VCaP (cell line): ENCODE measurements at regions not wholly inside any gene's neighbourhood (a gene's known extent, or its start where the extent isn't known, plus 50 kb on each side); places are given as distances from the start of the nearest gene placed in this dataset.

Experiments used
- H3K27ac ChIP-seq: fragments of 450-650 bp; 2 replicates; pipeline ENCODE4 v1.5.1; 2017
- TF ChIP-seq, protein P1 (sequence below): fragments of 450-650 bp; conservative IDR thresholded peaks from 2 replicates; pipeline ENCODE4 v1.5.1; 2017; ENCODE audit warnings: mild to moderate bottlenecking, moderate library complexity

DNA sequence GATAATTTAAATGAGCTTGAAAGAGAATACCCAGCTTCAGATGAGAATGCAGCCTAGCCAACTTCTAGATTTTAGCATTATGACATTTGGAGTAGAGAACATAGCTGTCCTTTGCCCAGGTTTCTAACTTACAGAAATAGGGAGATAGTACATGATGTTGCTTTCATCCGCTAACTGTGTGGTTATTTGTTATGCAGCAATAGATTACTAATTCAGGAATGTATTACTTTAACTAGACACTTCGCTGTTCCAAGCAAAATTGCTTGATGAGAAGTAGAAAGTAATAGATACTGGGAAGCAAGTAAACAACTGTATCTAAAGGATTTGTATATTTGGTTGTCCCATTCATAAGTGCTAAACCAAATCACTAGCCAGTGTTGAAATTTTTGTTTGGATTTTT lies 790.9 kb upstream of the PRR20A start:
- TF ChIP-seq, protein P1, sequence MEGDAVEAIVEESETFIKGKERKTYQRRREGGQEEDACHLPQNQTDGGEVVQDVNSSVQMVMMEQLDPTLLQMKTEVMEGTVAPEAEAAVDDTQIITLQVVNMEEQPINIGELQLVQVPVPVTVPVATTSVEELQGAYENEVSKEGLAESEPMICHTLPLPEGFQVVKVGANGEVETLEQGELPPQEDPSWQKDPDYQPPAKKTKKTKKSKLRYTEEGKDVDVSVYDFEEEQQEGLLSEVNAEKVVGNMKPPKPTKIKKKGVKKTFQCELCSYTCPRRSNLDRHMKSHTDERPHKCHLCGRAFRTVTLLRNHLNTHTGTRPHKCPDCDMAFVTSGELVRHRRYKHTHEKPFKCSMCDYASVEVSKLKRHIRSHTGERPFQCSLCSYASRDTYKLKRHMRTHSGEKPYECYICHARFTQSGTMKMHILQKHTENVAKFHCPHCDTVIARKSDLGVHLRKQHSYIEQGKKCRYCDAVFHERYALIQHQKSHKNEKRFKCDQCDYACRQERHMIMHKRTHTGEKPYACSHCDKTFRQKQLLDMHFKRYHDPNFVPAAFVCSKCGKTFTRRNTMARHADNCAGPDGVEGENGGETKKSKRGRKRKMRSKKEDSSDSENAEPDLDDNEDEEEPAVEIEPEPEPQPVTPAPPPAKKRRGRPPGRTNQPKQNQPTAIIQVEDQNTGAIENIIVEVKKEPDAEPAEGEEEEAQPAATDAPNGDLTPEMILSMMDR: no peak
- no peak overlapping the region for H3K27ac ChIP-seq

DNA sequence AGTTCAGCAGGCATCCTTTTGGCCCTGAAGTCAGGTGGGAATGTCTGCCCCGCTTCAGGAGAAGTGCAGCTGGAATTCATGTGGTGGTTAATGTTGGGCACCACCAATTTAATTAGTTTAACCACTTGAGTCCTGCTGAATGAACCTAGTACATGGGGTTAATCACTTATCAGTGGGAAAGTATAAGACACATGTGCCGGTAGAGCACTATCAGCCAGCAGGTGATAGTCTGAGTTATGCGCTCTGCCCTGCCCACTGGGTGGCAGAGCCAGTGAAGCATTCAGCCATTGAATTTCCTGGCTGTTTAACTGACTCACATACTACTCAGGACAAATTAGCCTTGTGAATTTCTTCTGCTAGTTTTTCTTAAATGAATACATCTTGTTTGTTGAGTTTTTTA lies 789.7 kb upstream of the PRR20A start:
- no peak overlapping the region for H3K27ac ChIP-seq
- TF ChIP-seq, protein P1: no peak

DNA sequence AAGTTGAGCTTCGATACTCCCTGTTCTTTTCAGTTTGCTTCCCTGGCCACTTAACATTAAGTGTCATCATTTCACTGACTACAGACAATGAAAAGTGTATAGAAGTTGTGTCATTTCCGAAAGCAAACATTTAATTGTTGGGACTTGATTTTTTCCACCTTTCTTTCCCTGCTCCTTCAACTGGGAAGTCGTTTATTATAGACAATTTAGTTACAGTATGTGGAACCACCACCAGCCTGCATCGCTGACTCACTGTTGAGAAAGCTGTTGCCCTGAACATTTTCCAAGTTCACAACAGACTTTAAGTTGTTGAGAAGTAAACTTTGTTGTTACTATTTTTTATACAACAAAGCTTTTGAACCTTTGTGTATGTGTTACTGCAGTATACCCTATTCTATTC lies 788.4 kb upstream of the PRR20A start:
- TF ChIP-seq, protein P1: no peak
- no peak overlapping the region for H3K27ac ChIP-seq

DNA sequence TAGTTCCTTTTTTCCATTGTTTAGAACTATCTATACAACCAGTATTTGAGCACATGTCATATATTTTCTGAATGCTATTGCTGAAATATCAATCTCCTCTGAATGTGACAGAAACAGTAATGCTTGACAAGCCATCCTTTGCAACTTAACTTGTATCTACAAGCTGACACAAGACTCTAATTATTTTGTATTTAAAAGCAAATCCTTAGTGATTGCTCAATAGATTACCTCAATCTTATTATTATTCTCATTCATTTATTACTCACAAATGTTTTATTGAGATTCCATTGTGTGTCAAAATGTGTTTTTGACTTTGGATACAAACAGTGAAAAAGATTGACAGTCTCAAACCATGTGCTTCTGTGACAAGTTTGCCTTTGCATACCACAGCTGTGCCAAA lies 787.8 kb upstream of the PRR20A start:
- TF ChIP-seq, protein P1: no peak
- no peak overlapping the region for H3K27ac ChIP-seq

DNA sequence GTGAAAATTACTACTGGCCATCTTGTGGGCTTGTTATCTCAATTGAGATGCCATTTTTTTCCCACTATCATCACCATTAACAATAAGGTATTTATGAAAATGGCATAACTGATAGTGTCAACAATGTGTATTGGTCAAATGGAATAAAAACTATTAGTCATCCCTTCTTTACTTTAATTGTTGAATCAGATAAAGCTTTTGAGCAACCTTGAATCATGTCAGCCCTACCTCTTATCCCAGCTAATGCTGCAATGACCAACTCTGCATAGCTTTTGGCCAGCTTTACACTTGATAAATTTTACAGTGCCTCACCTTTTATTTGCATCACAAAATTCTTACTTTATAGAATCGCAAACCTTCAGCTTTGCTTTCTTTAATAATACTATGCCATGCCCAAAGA lies 784.0 kb upstream of the PRR20A start:
- TF ChIP-seq, protein P1: no peak
- H3K27ac ChIP-seq: no peak overlapping the region

DNA sequence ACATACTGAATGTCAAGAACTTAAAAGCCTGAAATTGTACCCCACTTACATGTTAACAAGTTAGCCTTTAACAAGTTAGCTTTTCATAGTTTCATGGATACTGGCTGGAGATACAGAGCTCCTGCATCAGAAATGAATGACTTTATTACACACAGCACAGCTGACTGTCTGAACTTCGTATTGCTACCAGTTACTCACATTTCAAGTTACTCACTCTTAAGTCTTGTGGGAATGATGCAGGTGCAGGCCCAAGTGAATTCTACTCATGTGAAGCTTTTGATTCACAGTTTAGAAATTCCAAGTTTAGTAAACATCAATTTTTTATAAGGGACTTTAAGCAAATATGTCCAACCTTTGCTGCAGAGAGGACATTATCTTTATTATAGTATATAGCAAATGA lies 762.2 kb upstream of the PRR20A start:
- TF ChIP-seq, protein P1: no peak
- no peak overlapping the region for H3K27ac ChIP-seq

DNA sequence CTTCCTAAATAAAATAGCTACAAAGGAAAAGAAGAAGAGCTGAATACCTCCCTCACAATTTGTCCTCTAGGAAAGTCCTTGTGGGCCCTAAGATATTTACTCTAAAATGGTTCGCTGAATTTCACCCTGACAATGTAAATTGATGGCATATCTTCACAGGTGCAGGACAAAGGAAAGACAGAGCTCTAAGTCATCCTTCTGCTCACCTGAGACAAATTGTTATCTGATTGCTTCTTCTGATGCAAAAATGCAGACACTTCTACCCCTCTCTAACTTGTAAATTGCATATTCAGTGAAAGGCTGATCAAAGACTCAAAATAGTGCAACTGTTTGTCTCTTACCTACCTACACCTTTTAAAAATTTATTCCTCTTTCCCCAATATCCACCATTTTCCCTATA lies 747.2 kb upstream of the PRR20A start:
- no peak overlapping the region for H3K27ac ChIP-seq
- TF ChIP-seq, protein P1: no peak

DNA sequence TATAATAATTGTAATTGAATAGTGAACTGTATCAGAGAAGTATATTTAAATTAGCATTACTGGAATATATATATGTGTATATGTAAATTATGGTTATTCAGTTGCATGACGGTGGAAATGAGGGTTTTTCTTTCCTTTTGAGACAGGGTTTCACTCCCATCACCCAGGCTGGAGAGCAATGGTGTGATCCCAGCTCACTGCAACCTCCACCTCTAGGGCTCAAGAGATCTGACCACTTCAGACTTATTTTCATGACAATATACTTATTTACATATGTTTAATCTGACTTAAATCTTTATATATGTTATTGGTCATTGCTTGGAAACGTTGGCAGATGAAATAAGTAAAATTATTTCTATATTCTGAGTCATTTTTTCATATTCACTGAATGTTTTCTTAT lies 744.4 kb upstream of the PRR20A start:
- H3K27ac ChIP-seq: no peak overlapping the region
- TF ChIP-seq, protein P1: no peak
